Mucosa of descending colon (tissue), 3 donors: ENCODE measurements at regions not wholly inside any gene's neighbourhood (a gene's known extent, or its start where the extent isn't known, plus 50 kb on each side); places are given as distances from the start of the nearest gene placed in this dataset.
"Not testable (repeated sequence)": the region's sequence is repeated elsewhere in the genome, so short reads cannot be mapped to it uniquely, and the experiment has no call there.

ENCODE experiments used
- ATAC-seq: fragments of 200-7000 bp; cut with Tn5 transposase; one replicate; pipeline ENCODE4 v1.9.1; 2020; ENCODE audit warnings: mild to moderate bottlenecking, moderate library complexity
- DNase-seq, 3 donors: peaks; one replicate each; pipeline ENCODE4 v3.0.0-alpha.2; 2020
- H3K36me3 ChIP-seq: fragments of 200-600 bp; one replicate; pipeline ENCODE4 v1.8.0; 2021; ENCODE audit warnings: low read depth, mild to moderate bottlenecking
- H3K4me1 ChIP-seq: fragments of 200-600 bp; one replicate; pipeline ENCODE4 v1.8.0; 2021; ENCODE audit warnings: low read depth, mild to moderate bottlenecking
- H3K4me3 ChIP-seq: fragments of 200-600 bp; one replicate; pipeline ENCODE4 v1.8.0; 2021; ENCODE audit warnings: mild to moderate bottlenecking
- H3K9me3 ChIP-seq: fragments of 200-600 bp; one replicate; pipeline ENCODE4 v1.8.0; 2021; ENCODE audit warnings: mild to moderate bottlenecking
- CTCF ChIP-seq: fragments of 200-600 bp; IDR thresholded peaks from one replicate; pipeline ENCODE4 v1.8.0; 2022; ENCODE audit warnings: antibody characterized with exemption, mild to moderate bottlenecking
- intact Hi-C, 2 donors: fragments of 100-400 bp; cut with DNase I in 1 of 2; cut with micrococcal nuclease in 1 of 2; formaldehyde crosslinking; loops; one replicate each; pipeline versions ENCODE4 v1.11.0 to v1.11.1; 2022; cut with DNase I, micrococcal nuclease
- donor health status: DM: no; HTN: no; CAD: no; lungs with moderate emphysema.
- donor health status: DM: no; HTN: no; CAD: no.
- donor health status: DM: no; HTN: yes; CAD: no.

GRCh38 chr5:3153226-3153858 lies 401.9 kb upstream of the IRX2 start:
- Histone ChIP-seq H3K36me3 (no peaks in the 10 kb centered on the region), H3K4me1 (no peaks in the 10 kb centered on the region), H3K9me3 (no peaks in the 10 kb centered on the region), H3K4me3 (no peak overlapping the region)
- ATAC-seq (no peak), DNase-seq (no peak)
- intact Hi-C loops, result no loop called here
- TF ChIP-seq CTCF, result no peak

DNA sequence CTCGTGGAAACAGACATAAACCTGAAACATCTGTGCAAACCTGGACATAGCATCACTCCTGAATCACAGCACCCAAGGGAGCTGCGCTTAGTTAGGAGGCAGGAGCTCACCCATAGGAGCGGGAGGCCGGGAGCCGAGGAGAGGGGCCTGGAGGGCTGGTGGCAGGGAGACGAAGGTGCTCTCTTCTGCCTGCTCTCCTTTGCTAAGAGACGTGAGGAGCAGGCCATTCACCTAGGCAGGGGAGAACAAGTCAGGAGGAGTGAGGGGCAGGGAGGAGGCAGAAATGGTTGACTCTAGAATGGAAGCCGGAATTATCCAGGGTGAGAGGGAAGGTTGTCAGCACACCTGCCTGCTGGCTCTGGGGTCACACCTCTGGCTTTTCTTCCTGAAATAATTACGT lies 398.4 kb upstream of the IRX2 start:
- no peaks in the 10 kb centered on the region for H3K4me1 ChIP-seq
- no peak for TF ChIP-seq CTCF

GRCh38 chr5:3147405-3147804 lies 395.9 kb upstream of the IRX2 start:
- intact Hi-C loops, DNase-seq, H3K4me1 ChIP-seq, ATAC-seq, H3K36me3 ChIP-seq, H3K9me3 ChIP-seq, H3K4me3 ChIP-seq: not testable (repeated sequence)

More for the DNA sequence above, 398.4 kb upstream of the IRX2 start:
- Histone ChIP-seq H3K36me3 (no peaks in the 10 kb centered on the region), H3K4me3 (no peak overlapping the region), H3K9me3 (no peaks in the 10 kb centered on the region)
- ATAC-seq (no peak), DNase-seq (no peak)
- intact Hi-C loops, result no loop called here

DNA sequence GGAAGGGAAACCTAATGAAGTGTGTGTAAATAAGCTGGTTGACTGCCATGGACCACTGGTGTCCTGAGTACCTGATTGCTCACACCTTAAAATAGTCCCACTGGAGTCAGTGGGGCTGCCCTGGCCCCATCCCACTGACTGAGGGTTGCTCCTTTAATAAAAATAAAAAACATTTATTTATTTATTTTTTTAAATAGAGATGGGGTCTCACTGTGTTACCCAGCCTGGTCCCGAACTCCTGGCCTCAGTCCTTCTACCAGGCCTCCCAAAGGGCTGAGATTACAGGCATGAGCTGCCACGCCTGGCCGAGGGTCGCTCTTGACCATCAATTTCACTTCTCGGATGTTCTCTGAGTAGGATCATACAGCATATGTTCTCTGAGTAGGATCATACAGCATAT lies 394.2 kb upstream of the IRX2 start:
- H3K4me1 ChIP-seq, result no peaks in the 10 kb centered on the region
- ATAC-seq, result no peak
- intact Hi-C loops, result no loop called here
- no peak for DNase-seq
- H3K4me3 ChIP-seq, result no peak overlapping the region
- H3K36me3 ChIP-seq, result no peaks in the 10 kb centered on the region
- H3K9me3 ChIP-seq, result no peaks in the 10 kb centered on the region
- no peak for TF ChIP-seq CTCF

DNA sequence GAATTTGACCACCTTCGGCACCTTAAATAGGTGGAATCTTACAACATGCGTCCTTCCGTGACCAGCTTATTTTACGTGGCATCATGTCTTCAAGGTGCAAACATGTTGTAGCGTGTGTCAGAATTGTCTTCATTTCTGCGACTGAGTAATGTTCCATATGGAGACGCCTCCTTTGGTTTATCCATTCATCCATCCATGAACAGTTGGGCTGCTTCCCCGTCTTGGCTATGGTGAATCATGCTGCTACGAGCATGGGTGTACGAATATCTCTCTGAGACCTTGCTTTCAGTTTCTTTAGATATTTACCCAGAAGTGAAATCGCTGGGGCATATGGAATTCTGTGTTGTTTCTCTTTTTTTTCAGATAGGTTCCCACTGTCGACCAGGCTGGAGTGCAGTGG lies 391.9 kb upstream of the IRX2 start:
- Histone ChIP-seq H3K4me1 (no peaks in the 10 kb centered on the region), H3K4me3 (no peak overlapping the region), H3K36me3 (no peaks in the 10 kb centered on the region), H3K9me3 (no peaks in the 10 kb centered on the region)
- no peak for TF ChIP-seq CTCF
- no peak for ATAC-seq
- no peak for DNase-seq
- intact Hi-C loops, result no loop called here

- ATAC-seq (no peak), DNase-seq (no peak)
- no peaks in the 10 kb centered on the region for H3K9me3 ChIP-seq
- intact Hi-C loops, result no loop called here
- TF ChIP-seq CTCF, result no peak
- no peaks in the 10 kb centered on the region for H3K36me3 ChIP-seq
- no peak overlapping the region for H3K4me3 ChIP-seq
- H3K4me1 ChIP-seq, result no peaks in the 10 kb centered on the region
These were observed 391.0 kb upstream of the IRX2 start for GRCh38 chr5:3142261-3143027.
